Muscle layer of duodenum (tissue), 2 donors: ENCODE measurements at regions not wholly inside any gene's neighbourhood (a gene's known extent, or its start where the extent isn't known, plus 50 kb on each side); places are given as distances from the start of the nearest gene placed in this dataset.
"Not testable (repeated sequence)": the region's sequence is repeated elsewhere in the genome, so short reads cannot be mapped to it uniquely, and the experiment has no call there.

Source experiments
- H3K27ac ChIP-seq: one replicate; pipeline ENCODE4 v1.7.0; 2013; ENCODE audit warnings: mild to moderate bottlenecking, low read length
- H3K27me3 ChIP-seq: one replicate; pipeline ENCODE4 v1.7.0; 2013; ENCODE audit warnings: low read depth, mild to moderate bottlenecking, control low read depth, low read length
- H3K36me3 ChIP-seq, 2 donors: one replicate each; pipeline ENCODE4 v1.7.0; 2013; ENCODE audit warnings: low read length in 2 of 2, control low read depth in 1 of 2, mild to moderate bottlenecking in 1 of 2; ENCODE audit not compliant: insufficient read depth in 2 of 2, control insufficient read depth in 1 of 2
- H3K4me1 ChIP-seq, 2 donors: one replicate each; pipeline ENCODE4 v1.7.0; 2013; ENCODE audit warnings: low read length in 2 of 2, mild to moderate bottlenecking in 2 of 2, control low read depth in 1 of 2, moderate library complexity in 1 of 2; ENCODE audit not compliant: insufficient read depth in 2 of 2, control insufficient read depth in 1 of 2
- H3K4me3 ChIP-seq, 2 donors: one replicate each; pipeline ENCODE4 v1.7.0; 2013; ENCODE audit warnings: low read length in 2 of 2, low read depth in 1 of 2, mild to moderate bottlenecking in 1 of 2
- H3K9me3 ChIP-seq, 2 donors: one replicate each; pipeline ENCODE4 v1.7.0; 2013; ENCODE audit warnings: low read length in 2 of 2, control low read depth in 1 of 2, mild to moderate bottlenecking in 1 of 2; ENCODE audit not compliant: control insufficient read depth in 1 of 2
- donor health status: healthy.

DNA sequence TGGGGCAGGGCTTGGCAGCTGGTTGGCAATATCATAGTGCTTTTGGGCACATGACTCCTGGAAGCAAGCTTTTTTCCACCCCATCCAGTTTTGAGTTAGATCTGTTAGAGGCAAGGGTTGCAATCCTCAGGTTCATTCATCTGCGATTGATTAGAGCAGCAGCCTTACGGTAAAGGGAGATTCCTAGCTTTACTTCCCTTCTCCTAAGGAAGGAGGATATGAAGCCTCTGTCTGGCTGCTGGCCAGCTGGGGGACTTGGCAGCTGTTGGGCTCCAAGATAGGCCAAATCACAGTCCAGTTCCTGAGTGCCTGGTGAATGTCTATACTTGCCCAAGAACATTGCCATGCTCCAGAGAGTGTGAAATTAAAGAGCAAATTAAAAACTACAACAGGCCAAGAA is 113.4 kb upstream of the CCNH start:
- Histone ChIP-seq H3K27ac (no peak overlapping the region), H3K4me1 (no peaks in the 10 kb centered on the region), H3K4me3 (no peak overlapping the region), H3K36me3 (no peaks in the 10 kb centered on the region), H3K9me3 (no peaks in the 10 kb centered on the region), H3K27me3 (no peaks in the 10 kb centered on the region)

DNA sequence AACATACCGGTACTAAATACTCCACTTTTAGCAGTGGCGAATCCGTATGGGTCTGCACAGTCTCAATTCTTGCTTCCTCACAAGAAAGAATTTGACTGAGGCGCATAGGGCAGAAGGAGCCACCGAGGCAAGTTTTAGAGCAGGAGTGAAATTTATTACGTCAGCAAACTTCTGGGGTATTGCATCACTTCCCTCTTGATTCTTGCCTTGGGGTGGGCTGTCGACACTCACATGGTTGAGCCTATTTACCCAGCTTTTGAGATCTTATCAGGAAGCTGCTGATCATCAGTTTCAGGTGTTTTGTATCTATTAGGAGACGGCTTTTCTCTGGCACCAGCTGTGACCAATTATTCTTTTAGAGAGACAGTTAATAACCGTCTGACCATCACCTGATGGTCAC is 111.5 kb upstream of the CCNH start:
- Histone ChIP-seq H3K4me3 (no peak overlapping the region), H3K4me1 (no peaks in the 10 kb centered on the region), H3K9me3 (no peaks in the 10 kb centered on the region), H3K27me3 (no peaks in the 10 kb centered on the region), H3K27ac (no peak overlapping the region), H3K36me3 (no peaks in the 10 kb centered on the region)

DNA sequence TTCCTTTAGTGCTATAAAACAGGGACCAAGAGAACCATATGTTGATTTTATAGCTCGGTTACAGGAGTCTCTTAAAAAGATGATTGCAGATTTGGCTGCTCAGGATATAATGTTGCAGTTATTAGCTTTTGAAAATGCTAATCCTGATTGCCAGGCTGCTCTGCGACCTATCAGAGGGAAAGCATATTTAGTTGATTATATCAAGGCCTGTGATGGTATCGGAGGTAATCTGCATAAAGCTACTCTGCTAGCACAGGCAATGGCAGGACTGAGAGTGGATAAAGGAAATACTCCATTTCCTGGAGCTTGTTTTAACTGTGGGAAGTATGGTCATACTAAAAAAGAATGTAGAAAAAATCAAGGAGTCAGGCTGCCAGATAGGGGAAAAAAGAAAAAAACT is 99.0 kb upstream of the CCNH start:
- not testable (repeated sequence) for H3K4me1 ChIP-seq, H3K27me3 ChIP-seq, H3K27ac ChIP-seq, H3K36me3 ChIP-seq, H3K4me3 ChIP-seq, H3K9me3 ChIP-seq

DNA sequence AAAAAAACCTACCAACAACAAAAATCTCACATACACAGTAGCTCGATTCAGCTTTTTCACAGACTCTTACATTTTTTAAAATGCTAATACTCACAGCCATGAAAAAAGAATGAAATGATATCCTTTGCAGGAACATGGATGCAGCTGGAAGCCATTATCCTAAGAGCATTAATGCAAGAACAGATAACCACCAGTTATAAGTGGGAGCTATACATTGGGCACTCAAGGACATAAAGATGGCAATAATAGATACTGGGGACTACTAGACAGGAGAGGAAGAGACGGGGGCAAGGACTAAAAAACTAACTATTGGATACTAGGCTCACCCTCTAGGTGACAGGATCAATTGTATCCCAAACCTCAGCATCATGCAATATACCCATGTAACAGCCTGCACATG is 90.3 kb upstream of the CCNH start:
- Histone ChIP-seq H3K4me3 (no peak overlapping the region), H3K27me3 (no peaks in the 10 kb centered on the region), H3K27ac (no peak overlapping the region), H3K36me3 (no peaks in the 10 kb centered on the region), H3K4me1 (no peaks in the 10 kb centered on the region), H3K9me3 (no peaks in the 10 kb centered on the region)

DNA sequence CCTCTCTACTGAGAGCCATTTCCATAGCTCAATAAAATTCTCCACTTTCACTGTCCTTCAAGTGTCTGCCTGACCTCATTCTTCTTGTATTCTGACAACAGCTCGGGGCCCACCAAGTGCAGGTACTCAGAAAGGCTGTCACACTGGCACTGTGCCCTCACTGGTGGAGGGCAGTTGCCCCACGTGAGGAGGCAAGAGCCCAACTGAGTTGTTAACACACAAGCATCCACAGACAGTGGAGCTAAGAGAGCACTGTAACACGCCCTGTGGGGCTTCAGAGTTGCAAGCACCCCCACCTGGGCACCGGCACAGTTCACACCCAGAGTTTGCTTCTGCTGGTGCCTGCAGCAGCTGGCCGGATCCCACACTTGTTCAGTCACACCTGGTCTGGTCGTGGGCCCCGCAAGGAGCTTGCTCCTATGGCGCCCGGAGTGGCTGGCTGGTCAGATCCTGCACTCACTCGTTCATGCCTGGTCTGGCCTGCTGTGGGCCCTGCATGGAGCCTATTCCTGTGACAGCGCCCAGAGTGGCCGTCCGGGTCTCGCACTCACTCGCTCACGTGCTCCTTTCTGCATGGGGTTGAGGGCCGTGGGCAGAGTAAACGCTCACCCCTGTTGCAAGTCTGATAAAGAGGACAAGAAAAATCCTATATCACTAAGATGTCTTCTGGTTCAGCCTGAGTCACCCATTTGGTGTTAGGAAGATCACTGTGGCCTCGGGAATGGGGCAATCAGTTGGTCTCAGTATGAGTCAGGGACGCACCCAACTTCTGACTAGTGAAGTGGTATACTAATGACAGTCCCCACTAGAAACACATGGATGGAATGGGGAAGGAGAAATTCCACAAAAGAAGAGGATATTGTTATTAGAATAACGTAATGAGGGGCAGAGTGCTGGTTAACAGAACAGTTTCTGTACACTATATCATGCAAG is 87.0 kb upstream of the CCNH start:
- Histone ChIP-seq H3K27me3 (no peaks in the 10 kb centered on the region), H3K9me3 (peaks cover 0 to 8% of the 10 kb centered on the region in 2 donors), H3K27ac (no peak overlapping the region), H3K4me1 (no peaks in the 10 kb centered on the region), H3K36me3 (no peaks in the 10 kb centered on the region), H3K4me3 (no peak overlapping the region)
